ENCODE measurements at regions not wholly inside any gene's neighbourhood (a gene's known extent, or its start where the extent isn't known, plus 50 kb on each side); places are given as distances from the start of the nearest gene placed in this dataset.
"Not testable (repeated sequence)": the region's sequence is repeated elsewhere in the genome, so short reads cannot be mapped to it uniquely, and the experiment has no call there.

DNA sequence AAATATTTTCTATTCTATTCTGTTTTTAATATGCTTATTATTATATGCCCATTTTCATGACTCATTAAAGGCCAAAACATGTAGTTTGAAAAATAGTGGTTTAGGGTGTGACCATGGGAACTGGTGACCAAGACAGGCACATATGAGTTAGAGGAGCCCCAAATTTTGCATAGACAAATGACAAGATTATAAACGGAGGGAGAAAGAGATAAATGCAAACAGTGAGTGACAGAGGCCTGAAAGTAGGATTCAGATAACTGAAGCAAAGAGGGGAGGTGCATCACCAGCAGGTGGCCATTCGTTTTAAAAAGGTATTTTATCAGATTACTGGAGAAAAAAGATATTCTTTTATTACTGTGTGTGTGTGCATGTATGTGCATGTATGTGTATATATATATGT is 391.5 kb upstream of the CHORDC1 start:
- TF ChIP-seq, protein P1, sequence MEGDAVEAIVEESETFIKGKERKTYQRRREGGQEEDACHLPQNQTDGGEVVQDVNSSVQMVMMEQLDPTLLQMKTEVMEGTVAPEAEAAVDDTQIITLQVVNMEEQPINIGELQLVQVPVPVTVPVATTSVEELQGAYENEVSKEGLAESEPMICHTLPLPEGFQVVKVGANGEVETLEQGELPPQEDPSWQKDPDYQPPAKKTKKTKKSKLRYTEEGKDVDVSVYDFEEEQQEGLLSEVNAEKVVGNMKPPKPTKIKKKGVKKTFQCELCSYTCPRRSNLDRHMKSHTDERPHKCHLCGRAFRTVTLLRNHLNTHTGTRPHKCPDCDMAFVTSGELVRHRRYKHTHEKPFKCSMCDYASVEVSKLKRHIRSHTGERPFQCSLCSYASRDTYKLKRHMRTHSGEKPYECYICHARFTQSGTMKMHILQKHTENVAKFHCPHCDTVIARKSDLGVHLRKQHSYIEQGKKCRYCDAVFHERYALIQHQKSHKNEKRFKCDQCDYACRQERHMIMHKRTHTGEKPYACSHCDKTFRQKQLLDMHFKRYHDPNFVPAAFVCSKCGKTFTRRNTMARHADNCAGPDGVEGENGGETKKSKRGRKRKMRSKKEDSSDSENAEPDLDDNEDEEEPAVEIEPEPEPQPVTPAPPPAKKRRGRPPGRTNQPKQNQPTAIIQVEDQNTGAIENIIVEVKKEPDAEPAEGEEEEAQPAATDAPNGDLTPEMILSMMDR (IDR thresholded peaks at IDR 0.05) = no peak
- Histone ChIP-seq H3K9me3 (no peaks in the 10 kb centered on the region), H3K4me3 (no peak overlapping the region), H3K27me3 (ENCODE audit: insufficient read depth in 3 of 3, low read length in 2 of 3) (no peaks in the 10 kb centered on the region), H3K4me1 (no peaks in the 10 kb centered on the region), H3K27ac (no peak overlapping the region), H3K36me3 (ENCODE audit: insufficient read depth in 1 of 2, low read depth in 1 of 2) (no peaks in the 10 kb centered on the region)
- DNase-seq = no peak
- 68 to 83% (median 71%) methylated on average over 2 of the region's 2 CpGs for WGBS, 3 donors
- intact Hi-C loops (cut with DNase I) = no loop called here
- no peak for ATAC-seq

- H3K4me1 ChIP-seq; ATAC-seq; H3K27ac ChIP-seq; H3K9me3 ChIP-seq; H3K27me3 ChIP-seq (ENCODE audit: insufficient read depth in 3 of 3, low read length in 2 of 3); intact Hi-C loops (cut with DNase I); DNase-seq; H3K36me3 ChIP-seq (ENCODE audit: insufficient read depth in 1 of 2, low read depth in 1 of 2); H3K4me3 ChIP-seq: not testable (repeated sequence)
- WGBS, 3 donors = 75 to 78% (median 77%) methylated on average over 4 of the region's 4 CpGs
Observed at GRCh38 chr11:90613037-90613436, 390.2 kb upstream of the CHORDC1 start.

- Histone ChIP-seq H3K4me3 (no peak overlapping the region), H3K27ac (no peak overlapping the region), H3K4me1 (no peaks in the 10 kb centered on the region), H3K36me3 (ENCODE audit: insufficient read depth in 1 of 2, low read depth in 1 of 2) (no peaks in the 10 kb centered on the region), H3K27me3 (ENCODE audit: insufficient read depth in 3 of 3, low read length in 2 of 3) (no peaks in the 10 kb centered on the region), H3K9me3 (no peaks in the 10 kb centered on the region)
- intact Hi-C loops (cut with DNase I) = no loop called here
- TF ChIP-seq, protein P1 (IDR thresholded peaks at IDR 0.05) = no peak
- 68 to 84% (median 77%) methylated on average over 1 of the region's 1 CpG for WGBS, 3 donors
- ATAC-seq (no peak), DNase-seq (no peak)
Observed at GRCh38 chr11:90606721-90607120, 383.9 kb upstream of the CHORDC1 start.

- no peak overlapping the region for H3K27ac ChIP-seq
- H3K4me3 ChIP-seq = no peak overlapping the region
- H3K27me3 ChIP-seq (ENCODE audit: insufficient read depth in 3 of 3, low read length in 2 of 3) = no peaks in the 10 kb centered on the region
- TF ChIP-seq, protein P1 (IDR thresholded peaks at IDR 0.05) = no peak
- intact Hi-C loops (cut with DNase I) = no loop called here
- no peaks in the 10 kb centered on the region for H3K36me3 ChIP-seq (ENCODE audit: insufficient read depth in 1 of 2, low read depth in 1 of 2)
- 69 to 71% (median 69%) methylated on average over 1 of the region's 1 CpG for WGBS, 3 donors
- H3K9me3 ChIP-seq = no peaks in the 10 kb centered on the region
- DNase-seq (no peak), ATAC-seq (no peak)
- H3K4me1 ChIP-seq = no peaks in the 10 kb centered on the region
Observed at GRCh38 chr11:90601261-90601660, 378.4 kb upstream of the CHORDC1 start.

- TF ChIP-seq, protein P1 (IDR thresholded peaks at IDR 0.05) = no peak
- ATAC-seq (no peak), DNase-seq (no peak)
- no peaks in the 10 kb centered on the region for H3K9me3 ChIP-seq
- no peaks in the 10 kb centered on the region for H3K27me3 ChIP-seq (ENCODE audit: insufficient read depth in 3 of 3, low read length in 2 of 3)
- H3K4me3 ChIP-seq = no peak overlapping the region
- no peaks in the 10 kb centered on the region for H3K4me1 ChIP-seq
- 49 to 68% (median 54%) methylated on average over 1 of the region's 1 CpG for WGBS, 3 donors
- no peak overlapping the region for H3K27ac ChIP-seq
- intact Hi-C loops (cut with DNase I) = no loop called here
- H3K36me3 ChIP-seq (ENCODE audit: insufficient read depth in 1 of 2, low read depth in 1 of 2) = no peaks in the 10 kb centered on the region
Observed at GRCh38 chr11:90594658-90595057, 371.8 kb upstream of the CHORDC1 start.

Data from psoas muscle (tissue), 7 donors.